NCI-H526 (cell line): ENCODE measurements at regions not wholly inside any gene's neighbourhood (a gene's known extent, or its start where the extent isn't known, plus 50 kb on each side); places are given as distances from the start of the nearest gene placed in this dataset.

Source experiments
- DNase-seq, 2 experiments: peaks; one replicate each; lab custom pipeline; 2025; lab: John Stamatoyannopoulos, UW

GRCh38 chr10:62550173-62550572 lies 176.0 kb downstream of the ZNF365 start:
- no peak for DNase-seq

GRCh38 chr10:62554632-62555199 lies 180.5 kb downstream of the ZNF365 start:
- DNase-seq, result peak; percentile 30 to 52

GRCh38 chr10:62559481-62560200 lies 185.5 kb downstream of the ZNF365 start:
- DNase-seq, result no peak

- DNase-seq, result no peak
Measured at GRCh38 chr10:62560201-62560819, 186.1 kb downstream of the ZNF365 start.

GRCh38 chr10:62561151-62561550 lies 187.0 kb downstream of the ZNF365 start:
- DNase-seq, result no peak

GRCh38 chr10:62562101-62562500 lies 187.9 kb downstream of the ZNF365 start:
- no peak for DNase-seq

GRCh38 chr10:62562795-62563194 lies 188.6 kb downstream of the ZNF365 start:
- no peak for DNase-seq

GRCh38 chr10:62573929-62574328 lies 199.8 kb downstream of the ZNF365 start:
- DNase-seq, result no peak

- DNase-seq, result no peak
Measured at GRCh38 chr10:62577076-62577475, 202.9 kb downstream of the ZNF365 start.

GRCh38 chr10:62577666-62578291 lies 203.6 kb downstream of the ZNF365 start:
- DNase-seq, result no peak

GRCh38 chr10:62578301-62578700 lies 204.1 kb downstream of the ZNF365 start:
- DNase-seq, result no peak

- no peak for DNase-seq
Measured at GRCh38 chr10:62578916-62579315, 204.7 kb downstream of the ZNF365 start.

GRCh38 chr10:62580396-62580795 lies 206.2 kb downstream of the ZNF365 start:
- no peak for DNase-seq

GRCh38 chr10:62581351-62581750 lies 207.2 kb downstream of the ZNF365 start:
- no peak for DNase-seq

- DNase-seq, result no peak
Measured at GRCh38 chr10:62582101-62582705, 208.0 kb downstream of the ZNF365 start.

GRCh38 chr10:62582804-62583208 lies 208.6 kb downstream of the ZNF365 start:
- DNase-seq, result no peak

- no peak for DNase-seq
Measured at GRCh38 chr10:62583876-62584615, 209.9 kb downstream of the ZNF365 start.

- DNase-seq, result no peak
Measured at GRCh38 chr10:62584731-62585130, 210.6 kb downstream of the ZNF365 start.

GRCh38 chr10:62585211-62585775 lies 211.1 kb downstream of the ZNF365 start:
- DNase-seq, result no peak

GRCh38 chr10:62587011-62587410 lies 212.8 kb downstream of the ZNF365 start:
- no peak for DNase-seq

- no peak for DNase-seq
Measured at GRCh38 chr10:62588116-62588515, 213.9 kb downstream of the ZNF365 start.
